HUES64 (cell line): ENCODE measurements at regions not wholly inside any gene's neighbourhood (a gene's known extent, or its start where the extent isn't known, plus 50 kb on each side); places are given as distances from the start of the nearest gene placed in this dataset.
"Not testable (repeated sequence)": the region's sequence is repeated elsewhere in the genome, so short reads cannot be mapped to it uniquely, and the experiment has no call there.

Experiments used
- H3K27ac ChIP-seq: 2 replicates; pipeline ENCODE4 v1.7.0; 2013; ENCODE audit warnings: low read depth, low read length, inconsistent platforms
- H3K27me3 ChIP-seq: 2 replicates; pipeline ENCODE4 v1.6.1; 2013; ENCODE audit warnings: mild to moderate bottlenecking, low read length; ENCODE audit not compliant: insufficient read depth
- H3K36me3 ChIP-seq: 2 replicates; pipeline ENCODE4 v1.6.1; 2013; ENCODE audit warnings: mild to moderate bottlenecking, low read length; ENCODE audit not compliant: insufficient read depth
- H3K4me1 ChIP-seq: 2 replicates; pipeline ENCODE4 v1.6.1; 2013; ENCODE audit warnings: mild to moderate bottlenecking, low read length, moderate library complexity; ENCODE audit not compliant: insufficient read depth
- H3K4me3 ChIP-seq: 2 replicates; pipeline ENCODE4 v1.5.1; 2013; ENCODE audit warnings: mild to moderate bottlenecking, low read length, moderate library complexity
- H3K9ac ChIP-seq: 2 replicates; pipeline ENCODE4 v1.6.1; 2013; ENCODE audit warnings: mild to moderate bottlenecking, low read depth, low read length
- H3K9me3 ChIP-seq: 2 replicates; pipeline ENCODE4 v1.6.1; 2013; ENCODE audit warnings: low read depth, low read length; ENCODE audit not compliant: insufficient read depth
- WGBS: fragments of 150-250, 120-280 bp; methylation state at CpG from one replicate; pipeline ENCODE4 v1.1.7; 2013; ENCODE audit warnings: missing lambda C conversion rate; 5-methylcytosine and 5-hydroxymethylcytosine counted together

GRCh38 chr14:21846902-21847301 lies 173.3 kb upstream of the OR4E1 start:
- WGBS, result 77% methylated on average over 10 of the region's 11 CpGs
- not testable (repeated sequence) for H3K4me1 ChIP-seq

GRCh38 chr14:21846227-21846885 lies 172.7 kb upstream of the OR4E1 start:
- Histone ChIP-seq H3K36me3 (no peaks in the 10 kb centered on the region), H3K27me3 (peaks cover 8% of the 10 kb centered on the region; the same call in 1 of the 2 replicates), H3K9ac (no peak overlapping the region), H3K4me1 (no peaks in the 10 kb centered on the region), H3K4me3 (no peak overlapping the region), H3K27ac (no peak overlapping the region), H3K9me3 (no peaks in the 10 kb centered on the region)
- WGBS, result 35% methylated on average over 13 of the region's 13 CpGs

More at GRCh38 chr14:21846902-21847301, 173.3 kb upstream of the OR4E1 start:
- H3K9ac ChIP-seq, H3K27me3 ChIP-seq, H3K9me3 ChIP-seq, H3K4me3 ChIP-seq, H3K27ac ChIP-seq, H3K36me3 ChIP-seq: not testable (repeated sequence)

- H3K9ac ChIP-seq, result no peak overlapping the region
- no peaks in the 10 kb centered on the region for H3K4me1 ChIP-seq
- H3K27me3 ChIP-seq, result peaks cover 8% of the 10 kb centered on the region; the same call in 1 of the 2 replicates
- no peaks in the 10 kb centered on the region for H3K36me3 ChIP-seq
- WGBS, result 27% methylated on average over 4 of the region's 4 CpGs
- H3K9me3 ChIP-seq, result peaks cover 2% of the 10 kb centered on the region; the same call in 1 of the 2 replicates
- H3K27ac ChIP-seq, result no peak overlapping the region
- no peak overlapping the region for H3K4me3 ChIP-seq
Measured at GRCh38 chr14:21840765-21841164, 167.1 kb upstream of the OR4E1 start.

- Histone ChIP-seq H3K36me3 (no peaks in the 10 kb centered on the region), H3K9ac (no peak overlapping the region), H3K27ac (no peak overlapping the region), H3K4me1 (no peaks in the 10 kb centered on the region), H3K9me3 (peaks cover 14% of the 10 kb centered on the region), H3K4me3 (no peak overlapping the region), H3K27me3 (no peaks in the 10 kb centered on the region)
- 80% methylated on average over 3 of the region's 4 CpGs for WGBS
Measured at GRCh38 chr14:21833836-21834235, 160.2 kb upstream of the OR4E1 start.

GRCh38 chr14:21825845-21826244 lies 152.2 kb upstream of the OR4E1 start:
- 79% methylated on average over 7 of the region's 7 CpGs for WGBS
- Histone ChIP-seq H3K9ac (no peak overlapping the region), H3K4me3 (no peak overlapping the region), H3K27me3 (no peaks in the 10 kb centered on the region), H3K9me3 (no peaks in the 10 kb centered on the region), H3K36me3 (no peaks in the 10 kb centered on the region), H3K4me1 (no peaks in the 10 kb centered on the region), H3K27ac (no peak overlapping the region)

GRCh38 chr14:21825149-21825743 lies 151.6 kb upstream of the OR4E1 start:
- Histone ChIP-seq H3K4me1 (no peaks in the 10 kb centered on the region), H3K4me3 (no peak overlapping the region), H3K9me3 (no peaks in the 10 kb centered on the region), H3K27me3 (no peaks in the 10 kb centered on the region), H3K27ac (no peak overlapping the region), H3K36me3 (no peaks in the 10 kb centered on the region), H3K9ac (no peak overlapping the region)
- 17% methylated on average over 4 of the region's 4 CpGs for WGBS

GRCh38 chr14:21822109-21822508 lies 148.5 kb upstream of the OR4E1 start:
- no peaks in the 10 kb centered on the region for H3K4me1 ChIP-seq
- H3K9me3 ChIP-seq, result peaks cover 5% of the 10 kb centered on the region
- no peak overlapping the region for H3K4me3 ChIP-seq
- no peaks in the 10 kb centered on the region for H3K36me3 ChIP-seq
- H3K9ac ChIP-seq, result no peak overlapping the region
- H3K27me3 ChIP-seq, result no peaks in the 10 kb centered on the region
- no peak overlapping the region for H3K27ac ChIP-seq

GRCh38 chr14:21820631-21821030 lies 147.0 kb upstream of the OR4E1 start:
- H3K27me3 ChIP-seq, result no peaks in the 10 kb centered on the region
- H3K4me1 ChIP-seq, result no peaks in the 10 kb centered on the region
- peaks cover 17% of the 10 kb centered on the region for H3K9me3 ChIP-seq
- H3K36me3 ChIP-seq, result no peaks in the 10 kb centered on the region
- no peak overlapping the region for H3K27ac ChIP-seq
- H3K4me3 ChIP-seq, result no peak overlapping the region
- WGBS, result 0% methylated on average over 1 of the region's 1 CpG
- H3K9ac ChIP-seq, result no peak overlapping the region

- not testable (repeated sequence) for H3K9ac ChIP-seq, H3K27me3 ChIP-seq, H3K4me3 ChIP-seq, H3K36me3 ChIP-seq, H3K4me1 ChIP-seq, H3K27ac ChIP-seq
- H3K9me3 ChIP-seq, result peaks cover 17% of the 10 kb centered on the region
- no CpG with 5 or more reads among the region's 1 CpG for WGBS
Measured at GRCh38 chr14:21819891-21820290, 146.3 kb upstream of the OR4E1 start.

- H3K4me1 ChIP-seq, H3K4me3 ChIP-seq, H3K27me3 ChIP-seq, H3K9ac ChIP-seq, H3K27ac ChIP-seq, H3K36me3 ChIP-seq: not testable (repeated sequence)
- peaks cover 17% of the 10 kb centered on the region for H3K9me3 ChIP-seq
- WGBS, result 89% methylated on average over 3 of the region's 3 CpGs
Measured at GRCh38 chr14:21817010-21817409, 143.4 kb upstream of the OR4E1 start.

- no peaks in the 10 kb centered on the region for H3K9me3 ChIP-seq
- no peaks in the 10 kb centered on the region for H3K27me3 ChIP-seq
- no peak overlapping the region for H3K9ac ChIP-seq
- WGBS, result 92% methylated on average over 13 of the region's 13 CpGs
- H3K4me1 ChIP-seq, result no peaks in the 10 kb centered on the region
- H3K36me3 ChIP-seq, result no peaks in the 10 kb centered on the region
- H3K27ac ChIP-seq, result no peak overlapping the region
- no peak overlapping the region for H3K4me3 ChIP-seq
Measured at GRCh38 chr14:21807975-21808374, 134.4 kb upstream of the OR4E1 start.

- H3K27me3 ChIP-seq, result no peaks in the 10 kb centered on the region
- 88% methylated on average over 2 of the region's 2 CpGs for WGBS
Measured at GRCh38 chr14:21804981-21805380, 131.4 kb upstream of the OR4E1 start.

More at GRCh38 chr14:21804981-21805380, 131.4 kb upstream of the OR4E1 start:
- Histone ChIP-seq H3K36me3 (no peaks in the 10 kb centered on the region), H3K27ac (no peak overlapping the region), H3K4me3 (no peak overlapping the region), H3K4me1 (no peaks in the 10 kb centered on the region; the same call in 1 of the 2 replicates), H3K9me3 (no peaks in the 10 kb centered on the region), H3K9ac (no peak overlapping the region)
